ENCODE measurements at regions not wholly inside any gene's neighbourhood (a gene's known extent, or its start where the extent isn't known, plus 50 kb on each side); places are given as distances from the start of the nearest gene placed in this dataset.
"Not testable (repeated sequence)": the region's sequence is repeated elsewhere in the genome, so short reads cannot be mapped to it uniquely, and the experiment has no call there.

DNA sequence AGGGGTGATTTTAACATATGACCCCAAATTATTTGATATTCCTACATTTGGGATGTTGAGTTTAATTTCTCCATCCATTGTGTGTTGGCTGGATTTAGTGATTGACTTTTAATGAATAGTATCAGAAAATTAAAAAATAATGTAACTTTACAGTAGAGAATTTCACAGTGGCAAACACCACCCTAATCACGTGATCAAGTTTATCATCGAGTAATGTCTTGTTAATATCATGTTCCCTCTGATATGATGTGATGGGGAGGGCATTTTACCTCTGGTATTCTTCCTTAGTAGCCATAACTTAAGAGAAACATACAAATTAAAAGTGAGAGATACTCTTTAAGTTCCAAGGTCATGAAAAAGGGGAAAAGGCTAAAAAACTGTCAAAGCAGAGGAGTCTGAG lies 602.0 kb upstream of the CELF4 start:
- Histone ChIP-seq H3K4me2 (ENCODE audit: insufficient read depth, low read length, poor library complexity, severe bottlenecking) (no peak overlapping the region), H3K4me3 (ENCODE audit: low read length in 2 of 2) (no peak overlapping the region), H2BK5ac (ENCODE audit: low read length) (no peak overlapping the region), H2BK15ac (ENCODE audit: low read length) (no peak overlapping the region), H2AFZ (ENCODE audit: low read length) (no peak overlapping the region), H2BK12ac (ENCODE audit: low read length) (no peak overlapping the region), H3K14ac (ENCODE audit: low read length) (no peak overlapping the region), H3K4me1 (ENCODE audit: control insufficient read depth in 2 of 2, insufficient read depth in 1 of 2, low read depth in 1 of 2, low read length in 2 of 2) (no peaks in the 10 kb centered on the region), H4K8ac (ENCODE audit: low read depth, low read length) (no peak overlapping the region), H3K23ac (ENCODE audit: low read depth, low read length, poor library complexity) (no peak overlapping the region), H3K79me1 (ENCODE audit: low read depth, low read length) (no peaks in the 10 kb centered on the region), H2BK120ac (ENCODE audit: low read depth, low read length) (no peak overlapping the region), H4K91ac (ENCODE audit: low read depth, low read length, poor library complexity) (no peak overlapping the region), H3K9ac (ENCODE audit: low read depth, low read length, poor library complexity) (no peak overlapping the region), H3K27me3 (ENCODE audit: control insufficient read depth in 3 of 3, insufficient read depth in 3 of 3, low read depth in 1 of 3, low read length in 3 of 3) (no peaks in the 10 kb centered on the region), H3K36me3 (replicated peaks in 1 of 2; ENCODE audit: control insufficient read depth in 2 of 2, insufficient read depth in 2 of 2, low read length in 2 of 2) (no peaks in the 10 kb centered on the region), H3K9me3 (replicated peaks in 1 of 2; ENCODE audit: control insufficient read depth in 2 of 2, insufficient read depth in 1 of 2, low read depth in 1 of 2, low read length in 2 of 2) (no peaks in the 10 kb centered on the region), H2AK5ac (ENCODE audit: low read depth, low read length) (no peak overlapping the region), H3K27ac (replicated peaks; ENCODE audit: low read length) (no peak overlapping the region), H3K18ac (ENCODE audit: low read length) (no peak overlapping the region), H3K4ac (ENCODE audit: low read length) (no peak overlapping the region)
- no CpG with 5 or more reads among the region's 2 CpGs for WGBS, 2 donors (ENCODE audit: extremely low coverage in 2 of 2, insufficient read length in 2 of 2, insufficient replicate concordance in 1 of 2)
- DNase-seq (ENCODE audit: low spot score) = no peak

DNA sequence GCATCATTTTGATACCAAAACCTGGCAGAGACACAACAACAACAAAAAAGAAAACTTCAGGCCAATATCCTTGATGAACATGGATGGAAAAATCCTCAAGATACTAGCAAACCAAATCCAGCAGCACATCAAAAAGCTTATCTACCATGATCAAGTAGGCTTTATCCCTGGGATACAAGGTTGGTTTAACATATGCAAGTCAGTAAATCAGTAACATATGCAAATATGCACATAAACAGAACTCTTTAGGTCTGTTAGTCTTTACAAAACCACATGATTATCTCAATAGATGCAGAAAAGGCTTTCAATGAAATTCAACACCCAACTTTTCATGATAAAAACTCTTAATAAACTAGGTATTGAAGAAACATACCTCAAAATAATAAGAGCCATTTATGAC lies 587.5 kb upstream of the CELF4 start:
- not testable (repeated sequence) for H3K4me3 ChIP-seq (ENCODE audit: low read length in 2 of 2); H4K91ac ChIP-seq (ENCODE audit: low read depth, low read length, poor library complexity); H3K36me3 ChIP-seq (replicated peaks in 1 of 2; ENCODE audit: control insufficient read depth in 2 of 2, insufficient read depth in 2 of 2, low read length in 2 of 2); H3K27me3 ChIP-seq (ENCODE audit: control insufficient read depth in 3 of 3, insufficient read depth in 3 of 3, low read depth in 1 of 3, low read length in 3 of 3); H3K4me2 ChIP-seq (ENCODE audit: insufficient read depth, low read length, poor library complexity, severe bottlenecking); H2BK120ac ChIP-seq (ENCODE audit: low read depth, low read length); H3K23ac ChIP-seq (ENCODE audit: low read depth, low read length, poor library complexity); H2BK5ac ChIP-seq (ENCODE audit: low read length); H2BK15ac ChIP-seq (ENCODE audit: low read length); H3K4ac ChIP-seq (ENCODE audit: low read length); H3K9me3 ChIP-seq (replicated peaks in 1 of 2; ENCODE audit: control insufficient read depth in 2 of 2, insufficient read depth in 1 of 2, low read depth in 1 of 2, low read length in 2 of 2); H2BK12ac ChIP-seq (ENCODE audit: low read length); H4K8ac ChIP-seq (ENCODE audit: low read depth, low read length); H3K4me1 ChIP-seq (ENCODE audit: control insufficient read depth in 2 of 2, insufficient read depth in 1 of 2, low read depth in 1 of 2, low read length in 2 of 2); H2AK5ac ChIP-seq (ENCODE audit: low read depth, low read length); H3K14ac ChIP-seq (ENCODE audit: low read length); DNase-seq (ENCODE audit: low spot score); H3K27ac ChIP-seq (replicated peaks; ENCODE audit: low read length); H3K18ac ChIP-seq (ENCODE audit: low read length); H3K79me1 ChIP-seq (ENCODE audit: low read depth, low read length); H2AFZ ChIP-seq (ENCODE audit: low read length); H3K9ac ChIP-seq (ENCODE audit: low read depth, low read length, poor library complexity)

DNA sequence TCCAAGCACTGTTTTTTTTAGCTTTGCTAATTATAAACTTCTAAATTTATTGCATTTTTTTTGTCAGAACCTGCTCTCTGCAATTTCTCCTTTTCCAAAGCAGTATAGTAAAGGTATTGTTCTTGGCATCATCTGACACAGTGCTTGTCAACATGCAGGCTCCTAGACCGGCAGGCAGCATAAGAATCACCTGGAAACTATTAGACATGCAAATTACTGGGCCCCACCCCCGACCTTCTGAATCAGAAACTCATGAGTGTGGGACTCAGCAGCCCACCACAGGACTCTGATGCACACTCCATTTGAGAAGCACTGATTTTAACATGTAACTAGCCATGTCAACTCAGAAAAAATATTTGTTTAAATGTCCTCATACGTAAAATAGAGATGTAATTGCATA lies 551.1 kb upstream of the CELF4 start:
- Histone ChIP-seq H3K4ac (ENCODE audit: low read length) (no peak overlapping the region), H3K4me2 (ENCODE audit: insufficient read depth, low read length, poor library complexity, severe bottlenecking) (no peak overlapping the region), H3K18ac (ENCODE audit: low read length) (no peak overlapping the region), H2BK15ac (ENCODE audit: low read length) (no peak overlapping the region), H3K27ac (replicated peaks; ENCODE audit: low read length) (no peak overlapping the region), H2AK5ac (ENCODE audit: low read depth, low read length) (no peak overlapping the region), H3K9ac (ENCODE audit: low read depth, low read length, poor library complexity) (no peak overlapping the region), H2BK5ac (ENCODE audit: low read length) (no peak overlapping the region), H3K36me3 (replicated peaks in 1 of 2; ENCODE audit: control insufficient read depth in 2 of 2, insufficient read depth in 2 of 2, low read length in 2 of 2) (no peaks in the 10 kb centered on the region), H4K91ac (ENCODE audit: low read depth, low read length, poor library complexity) (no peak overlapping the region), H2BK12ac (ENCODE audit: low read length) (no peak overlapping the region), H3K23ac (ENCODE audit: low read depth, low read length, poor library complexity) (no peak overlapping the region), H3K27me3 (ENCODE audit: control insufficient read depth in 3 of 3, insufficient read depth in 3 of 3, low read depth in 1 of 3, low read length in 3 of 3) (no peaks in the 10 kb centered on the region), H4K8ac (ENCODE audit: low read depth, low read length) (no peak overlapping the region), H3K14ac (ENCODE audit: low read length) (no peak overlapping the region), H3K9me3 (replicated peaks in 1 of 2; ENCODE audit: control insufficient read depth in 2 of 2, insufficient read depth in 1 of 2, low read depth in 1 of 2, low read length in 2 of 2) (peaks cover 0 to 1% of the 10 kb centered on the region in 2 donors), H3K4me3 (ENCODE audit: low read length in 2 of 2) (no peak overlapping the region), H2BK120ac (ENCODE audit: low read depth, low read length) (no peak overlapping the region), H3K4me1 (ENCODE audit: control insufficient read depth in 2 of 2, insufficient read depth in 1 of 2, low read depth in 1 of 2, low read length in 2 of 2) (no peaks in the 10 kb centered on the region), H3K79me1 (ENCODE audit: low read depth, low read length) (no peaks in the 10 kb centered on the region), H2AFZ (ENCODE audit: low read length) (no peak overlapping the region)
- WGBS, 2 donors (ENCODE audit: extremely low coverage in 2 of 2, insufficient read length in 2 of 2, insufficient replicate concordance in 1 of 2) = no CpG with 5 or more reads among the region's 3 CpGs
- DNase-seq (ENCODE audit: low spot score) = no peak

DNA sequence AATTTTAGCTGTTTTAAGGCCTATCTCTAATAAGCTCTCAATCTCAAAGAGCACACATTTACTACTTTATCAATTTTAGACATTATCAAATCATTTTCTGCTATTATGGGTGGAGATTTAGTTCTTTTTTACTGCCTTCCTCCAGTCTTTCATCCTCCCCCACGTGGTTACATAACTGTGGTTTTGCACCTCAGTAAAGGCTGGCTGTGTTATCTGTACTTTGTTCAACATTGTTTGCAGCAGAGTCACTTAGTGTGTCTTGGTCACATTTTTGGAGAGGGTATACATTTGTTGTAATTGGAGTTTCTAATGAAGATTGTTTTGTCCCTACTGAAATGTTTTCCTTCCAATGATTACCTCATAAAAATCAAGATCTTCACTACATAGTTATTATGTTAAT lies 549.6 kb upstream of the CELF4 start:
- Histone ChIP-seq H3K14ac (ENCODE audit: low read length) (no peak overlapping the region), H3K4me3 (ENCODE audit: low read length in 2 of 2) (no peak overlapping the region), H2BK5ac (ENCODE audit: low read length) (no peak overlapping the region), H2AK5ac (ENCODE audit: low read depth, low read length) (no peak overlapping the region), H4K8ac (ENCODE audit: low read depth, low read length) (no peak overlapping the region), H2BK15ac (ENCODE audit: low read length) (no peak overlapping the region), H3K18ac (ENCODE audit: low read length) (no peak overlapping the region), H2BK120ac (ENCODE audit: low read depth, low read length) (no peak overlapping the region), H3K79me1 (ENCODE audit: low read depth, low read length) (no peaks in the 10 kb centered on the region), H3K9me3 (replicated peaks in 1 of 2; ENCODE audit: control insufficient read depth in 2 of 2, insufficient read depth in 1 of 2, low read depth in 1 of 2, low read length in 2 of 2) (peaks cover 0 to 1% of the 10 kb centered on the region in 2 donors), H2AFZ (ENCODE audit: low read length) (no peak overlapping the region), H3K27ac (replicated peaks; ENCODE audit: low read length) (no peak overlapping the region), H3K27me3 (ENCODE audit: control insufficient read depth in 3 of 3, insufficient read depth in 3 of 3, low read depth in 1 of 3, low read length in 3 of 3) (no peaks in the 10 kb centered on the region), H2BK12ac (ENCODE audit: low read length) (no peak overlapping the region), H3K9ac (ENCODE audit: low read depth, low read length, poor library complexity) (no peak overlapping the region), H4K91ac (ENCODE audit: low read depth, low read length, poor library complexity) (no peak overlapping the region), H3K4me2 (ENCODE audit: insufficient read depth, low read length, poor library complexity, severe bottlenecking) (no peak overlapping the region), H3K4me1 (ENCODE audit: control insufficient read depth in 2 of 2, insufficient read depth in 1 of 2, low read depth in 1 of 2, low read length in 2 of 2) (no peaks in the 10 kb centered on the region), H3K36me3 (replicated peaks in 1 of 2; ENCODE audit: control insufficient read depth in 2 of 2, insufficient read depth in 2 of 2, low read length in 2 of 2) (no peaks in the 10 kb centered on the region), H3K23ac (ENCODE audit: low read depth, low read length, poor library complexity) (no peak overlapping the region), H3K4ac (ENCODE audit: low read length) (no peak overlapping the region)
- DNase-seq (ENCODE audit: low spot score) = no peak
- WGBS, 2 donors (ENCODE audit: extremely low coverage in 2 of 2, insufficient read length in 2 of 2, insufficient replicate concordance in 1 of 2) = no CpG with 5 or more reads among the region's 1 CpG

Measured in neuronal stem cell (in vitro differentiated cells).